Stimulated activated CD4-positive, alpha-beta T cell treated with anti-CD3 and anti-CD28 coated beads, Interleukin-15, amount 100 ng/mL, for 24 hours (primary cell): ENCODE measurements at regions not wholly inside any gene's neighbourhood (a gene's known extent, or its start where the extent isn't known, plus 50 kb on each side); places are given as distances from the start of the nearest gene placed in this dataset.

Source experiments
- DNase-seq: peaks from one replicate; pipeline ENCODE4 v3.0.0-alpha.2; 2020

DNA sequence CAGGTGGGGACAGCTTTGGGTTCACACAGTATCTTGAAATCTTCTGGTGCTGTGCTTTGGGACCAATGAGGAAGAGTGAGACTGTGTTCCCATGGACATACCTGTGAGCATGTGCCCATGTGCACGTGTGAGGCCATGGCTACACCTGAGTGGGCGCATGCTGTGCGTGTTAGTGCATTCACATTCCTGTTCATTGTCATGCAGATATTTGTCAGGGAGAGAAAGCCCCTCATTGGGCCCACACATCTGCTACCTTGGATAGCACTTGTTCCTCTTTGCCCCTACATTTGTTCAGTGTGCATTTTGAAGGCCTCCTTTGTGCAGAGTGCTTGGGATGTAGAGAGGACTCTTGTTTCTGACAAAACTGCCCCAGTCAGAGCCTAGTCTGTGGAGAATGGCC lies 154.3 kb upstream of the E2F8 start:
- DNase-seq = no peak

DNA sequence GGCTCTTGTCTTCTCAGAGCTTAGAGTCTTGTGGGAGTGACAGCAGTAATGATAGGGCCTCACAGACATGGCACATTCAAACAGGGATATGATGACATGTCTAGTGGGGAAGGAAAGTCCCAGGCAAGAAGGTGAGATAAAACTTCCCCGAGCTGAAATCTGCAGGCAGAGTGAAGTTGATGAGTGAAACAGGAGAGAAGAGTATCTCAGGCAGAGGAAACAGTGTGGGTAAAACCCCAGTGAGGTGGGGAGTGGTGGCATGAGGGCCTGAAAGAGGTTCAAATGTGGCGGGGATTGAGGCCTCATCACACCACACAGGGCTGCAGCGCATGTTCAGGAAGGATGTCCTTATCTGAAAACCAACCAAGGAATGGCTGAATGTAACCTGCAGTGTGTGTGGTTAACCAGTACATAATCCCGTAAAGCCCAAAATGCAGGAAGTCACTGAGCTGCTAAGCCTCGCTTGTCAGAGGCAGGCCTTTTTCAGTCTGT lies 153.8 kb upstream of the E2F8 start:
- DNase-seq = no peak

DNA sequence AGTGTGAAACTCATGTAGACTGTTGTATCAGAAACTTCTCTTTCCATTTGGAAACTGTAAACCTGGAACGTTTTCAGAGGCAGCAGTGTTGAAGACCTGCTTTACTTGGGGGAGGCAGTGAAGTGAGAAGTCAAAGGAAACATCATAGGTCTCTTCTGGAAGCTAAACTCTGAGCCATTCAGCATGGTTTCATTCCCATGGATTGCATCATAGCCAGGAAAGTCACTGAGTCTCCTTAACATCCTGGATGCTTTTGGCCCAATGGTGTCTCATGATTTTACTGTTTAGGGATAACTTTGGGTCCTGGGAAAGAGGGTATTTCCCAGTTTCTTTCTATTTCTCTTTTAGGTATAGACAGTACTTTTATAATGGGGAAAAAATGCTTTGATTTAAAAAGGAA lies 153.2 kb upstream of the E2F8 start:
- DNase-seq = no peak

DNA sequence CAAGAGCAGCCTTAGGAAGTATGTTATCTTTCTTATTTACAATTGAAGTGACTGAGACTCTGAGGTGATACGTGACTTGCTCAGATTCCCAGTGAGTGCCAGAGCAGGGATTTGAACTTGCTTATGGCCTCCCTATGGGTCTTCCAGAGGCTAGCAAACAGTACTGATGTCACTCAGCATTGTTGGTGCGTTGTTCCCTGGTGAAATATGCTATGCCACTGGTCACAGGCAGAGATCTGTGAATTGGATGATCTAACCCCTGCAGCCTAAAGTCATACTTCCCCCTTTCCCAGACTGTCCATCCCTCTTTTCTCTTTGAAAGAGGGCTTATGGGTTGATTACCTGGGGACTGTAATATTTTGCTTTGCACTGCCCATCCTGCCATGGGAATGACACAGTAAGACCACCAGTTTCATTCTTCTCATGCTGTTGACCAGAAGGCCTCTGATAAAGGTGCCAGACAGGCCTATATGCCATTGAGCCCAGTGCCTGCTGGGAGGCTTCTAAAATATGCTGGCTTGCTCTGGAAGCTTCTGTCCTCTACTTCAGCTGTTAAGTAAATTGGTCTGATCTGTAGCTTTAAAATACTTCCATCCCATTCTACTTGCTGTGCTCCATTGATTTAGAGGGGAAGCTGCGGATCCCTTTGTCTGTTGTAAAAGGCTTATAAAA lies 152.2 kb upstream of the E2F8 start:
- DNase-seq = no peak

DNA sequence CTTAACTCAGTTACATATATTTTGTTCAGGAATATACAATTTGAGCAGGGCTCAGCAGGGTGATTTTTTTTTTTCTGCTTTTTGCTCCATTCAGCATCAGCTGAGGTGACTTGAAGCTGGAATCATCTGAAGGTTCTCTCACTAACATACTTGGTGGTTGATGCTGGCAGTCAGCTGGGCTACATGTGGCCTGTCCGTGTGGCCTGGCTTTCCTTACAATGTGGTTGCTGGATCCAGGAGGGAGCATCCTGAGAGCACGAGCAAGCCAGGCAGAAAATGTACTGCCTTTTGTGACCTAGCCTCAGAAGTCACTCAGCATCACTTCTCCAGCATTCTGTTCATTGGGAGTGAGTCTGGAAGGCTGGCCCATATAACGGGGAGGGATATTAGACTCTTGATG lies 151.6 kb upstream of the E2F8 start:
- DNase-seq = no peak

DNA sequence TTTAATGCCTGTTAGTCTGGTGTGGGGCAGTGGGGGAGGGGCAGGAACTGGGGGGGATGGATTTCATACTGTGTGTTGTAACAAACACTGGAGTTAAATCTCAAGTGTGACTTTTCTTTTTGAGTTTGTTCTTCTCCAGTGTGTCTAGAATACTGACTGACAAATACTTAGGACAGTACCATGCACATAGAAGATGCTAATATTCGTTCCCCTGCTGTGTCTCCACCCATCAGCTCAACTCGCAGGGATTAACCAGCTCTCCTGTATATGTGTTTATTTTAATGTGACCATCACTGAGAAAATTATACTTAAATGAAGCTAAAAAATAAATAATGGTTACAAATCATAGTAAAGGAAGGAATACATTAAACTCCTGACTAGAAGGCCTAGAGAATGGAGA lies 150.9 kb upstream of the E2F8 start:
- DNase-seq = no peak

DNA sequence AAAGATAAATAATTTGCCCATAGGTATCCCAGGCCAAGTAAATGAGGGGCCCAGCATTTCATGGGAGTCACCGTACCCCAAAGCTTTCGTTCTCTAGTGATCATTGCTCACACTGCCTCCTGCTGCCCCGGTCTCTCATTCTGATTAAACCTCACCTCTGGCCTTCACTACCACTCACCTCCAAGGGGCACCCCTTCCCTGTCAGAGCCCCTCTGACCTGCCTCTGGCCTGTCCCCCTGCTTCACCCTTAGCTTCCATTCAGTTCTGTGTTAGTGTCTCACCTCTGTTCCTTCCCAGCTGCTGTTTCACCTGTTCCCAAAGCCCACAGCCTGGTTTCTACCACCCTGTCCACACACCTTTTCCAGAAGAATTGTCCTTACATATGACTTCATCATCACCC lies 150.3 kb upstream of the E2F8 start:
- no peak for DNase-seq

DNA sequence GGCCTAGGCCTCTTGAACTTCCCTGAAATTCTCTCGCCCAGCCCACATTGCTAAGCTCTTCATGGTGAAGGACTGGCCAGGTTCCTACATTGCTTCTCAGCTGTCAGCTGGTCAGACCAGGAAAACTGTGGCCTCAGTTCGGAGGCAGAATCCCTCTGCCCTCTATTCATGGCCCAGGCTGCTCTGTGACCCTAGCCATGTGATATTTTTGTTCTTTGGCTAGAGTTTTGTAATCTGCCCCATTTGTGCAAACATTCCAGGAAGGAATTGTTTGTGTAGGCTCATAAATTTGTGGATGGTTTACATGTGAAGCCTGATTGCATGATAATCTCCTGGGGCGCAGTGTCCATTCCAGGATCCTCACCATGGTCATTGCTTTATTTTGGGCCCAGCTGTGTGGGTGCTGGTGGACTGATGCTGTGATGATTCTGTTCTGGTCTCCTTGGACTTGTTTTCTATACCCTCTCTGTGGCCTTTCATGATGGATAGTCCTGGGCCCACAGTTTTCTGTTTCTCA lies 149.1 kb upstream of the E2F8 start:
- DNase-seq = no peak

DNA sequence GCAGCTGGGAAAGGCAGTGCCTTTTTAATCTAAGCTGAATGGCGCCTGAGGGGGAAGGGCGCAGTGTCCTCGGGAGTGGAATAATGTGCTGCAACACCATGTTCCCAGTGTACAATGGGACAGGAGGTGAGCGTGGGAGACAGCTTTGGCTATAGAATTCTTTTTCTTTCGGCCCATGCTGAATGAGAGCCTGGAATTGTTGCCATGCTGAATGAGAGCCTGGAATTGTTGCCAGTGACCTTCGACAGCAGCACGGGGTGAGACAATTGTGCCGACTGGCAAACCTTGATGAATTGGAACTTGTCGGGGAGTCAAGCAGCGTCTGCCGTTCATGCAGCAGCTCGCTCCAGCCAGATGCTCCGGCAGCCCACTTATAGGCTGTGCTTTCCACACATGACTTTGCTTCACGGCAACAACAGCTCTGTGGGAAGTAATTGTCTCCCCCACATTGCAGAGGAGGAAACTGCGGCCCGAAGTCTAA lies 141.4 kb upstream of the E2F8 start:
- no peak for DNase-seq

DNA sequence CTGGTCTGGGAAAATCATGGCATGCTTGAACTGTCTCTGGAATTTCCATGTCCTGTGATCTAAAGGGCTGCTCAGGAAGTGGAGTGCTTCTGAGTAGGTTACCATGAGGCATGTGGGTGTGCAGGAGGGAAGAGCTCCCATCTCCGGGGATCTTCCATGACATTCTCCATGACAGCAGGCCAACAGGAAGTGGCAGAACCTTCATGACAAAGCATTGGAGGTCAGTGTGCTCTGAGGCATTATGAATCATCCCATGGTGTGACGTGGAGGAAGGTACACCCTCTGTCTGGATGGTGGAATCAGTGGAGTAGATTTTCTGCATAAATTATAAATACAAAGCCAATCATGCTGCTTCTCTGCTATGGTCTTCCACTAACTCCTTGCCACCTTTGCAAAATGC lies 139.6 kb upstream of the E2F8 start:
- DNase-seq = no peak

DNA sequence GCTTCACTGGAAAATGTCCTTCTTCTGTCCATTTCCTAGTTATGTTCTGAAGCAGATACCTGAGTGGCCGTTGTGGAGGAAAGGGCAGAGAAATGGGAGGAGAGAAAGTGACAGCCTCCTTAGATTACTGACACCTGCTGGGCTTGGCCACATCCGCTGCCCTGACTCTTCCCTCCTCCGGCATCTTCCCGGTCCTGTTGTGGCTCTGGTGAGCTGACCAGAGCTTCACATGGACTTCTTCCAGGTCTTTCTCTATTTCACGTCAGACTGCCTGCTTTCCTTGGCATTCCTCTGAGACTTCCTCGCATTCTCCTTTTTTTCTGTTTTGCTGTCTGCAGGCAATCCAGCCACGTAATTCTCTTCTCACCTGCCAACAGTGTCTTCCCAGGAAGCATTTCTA lies 138.7 kb upstream of the E2F8 start:
- no peak for DNase-seq

DNA sequence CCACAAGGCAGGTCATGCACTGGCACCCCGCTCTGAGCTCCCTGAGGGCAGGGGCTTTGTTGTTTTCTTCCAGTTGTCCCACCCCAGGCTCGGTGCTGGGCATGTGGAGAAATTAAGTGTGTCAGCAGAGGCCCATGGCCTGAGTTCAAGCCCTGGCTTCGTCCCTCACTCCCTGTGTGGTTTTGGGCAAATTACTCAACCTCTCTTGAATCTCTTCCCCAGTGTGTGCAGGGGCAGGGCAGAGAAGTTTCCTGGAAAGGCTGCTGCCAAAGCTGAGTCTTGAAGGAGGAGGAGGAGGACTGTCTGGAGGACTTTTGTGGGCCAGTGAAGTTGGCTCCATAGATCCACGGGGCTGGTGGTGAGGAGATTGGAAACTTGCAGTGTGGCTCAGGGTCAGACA lies 138.1 kb upstream of the E2F8 start:
- no peak for DNase-seq

DNA sequence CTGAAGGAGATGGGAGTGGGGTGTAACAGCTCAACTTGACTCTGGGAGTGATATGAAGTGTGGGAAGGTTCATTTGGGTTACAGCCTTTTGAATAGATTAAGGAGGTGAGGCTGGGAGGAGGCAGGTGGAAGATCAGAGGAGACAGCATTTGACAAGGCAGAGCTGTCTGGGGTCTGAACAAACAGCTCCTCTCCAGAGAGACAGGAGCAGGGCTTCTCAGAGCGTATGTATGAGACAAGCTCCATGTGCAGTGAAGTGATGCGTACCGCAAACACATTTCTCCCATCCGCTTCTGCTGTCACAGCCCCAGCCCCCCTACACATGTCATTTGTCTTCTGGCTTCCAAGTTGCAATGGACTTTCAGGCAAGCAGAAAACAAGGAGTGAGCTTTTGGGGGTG lies 137.1 kb upstream of the E2F8 start:
- no peak for DNase-seq

DNA sequence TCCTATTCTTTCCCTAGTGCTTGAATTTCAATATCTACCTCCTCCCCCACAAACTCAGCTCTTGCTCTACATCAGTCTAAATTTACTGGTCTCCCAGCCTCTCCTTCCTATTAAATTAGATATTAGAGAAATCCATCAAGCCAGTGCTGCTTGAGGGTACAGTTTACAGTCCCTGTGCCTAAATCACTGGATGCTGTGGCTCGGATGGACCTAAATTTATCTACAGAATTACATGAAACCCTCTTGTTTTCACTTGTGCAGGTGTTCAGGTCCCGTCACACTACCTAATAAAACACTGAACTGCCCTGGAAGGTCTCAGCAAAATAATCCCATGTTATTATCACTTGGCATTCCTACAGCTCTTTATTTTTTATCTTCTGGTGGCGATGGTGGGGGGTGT lies 134.7 kb upstream of the E2F8 start:
- no peak for DNase-seq

DNA sequence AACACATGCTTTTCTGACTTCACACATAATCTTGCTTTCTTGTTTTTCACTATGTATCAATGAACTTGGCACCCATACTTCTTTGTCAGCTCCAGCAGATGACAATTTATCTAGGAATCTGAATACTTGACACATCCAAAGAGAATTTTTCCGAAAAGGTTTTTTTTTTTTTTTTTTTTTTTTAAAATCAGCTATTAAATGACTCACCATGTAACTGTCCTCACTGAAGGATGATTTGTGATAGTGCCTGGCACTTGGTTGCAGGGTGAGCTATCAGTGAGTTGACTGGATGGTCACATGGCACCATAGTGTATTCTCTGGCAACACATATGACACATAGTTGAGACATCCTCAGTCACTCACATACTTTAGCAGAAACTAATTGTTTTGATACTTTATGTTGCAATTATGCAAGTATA lies 133.4 kb upstream of the E2F8 start:
- no peak for DNase-seq

DNA sequence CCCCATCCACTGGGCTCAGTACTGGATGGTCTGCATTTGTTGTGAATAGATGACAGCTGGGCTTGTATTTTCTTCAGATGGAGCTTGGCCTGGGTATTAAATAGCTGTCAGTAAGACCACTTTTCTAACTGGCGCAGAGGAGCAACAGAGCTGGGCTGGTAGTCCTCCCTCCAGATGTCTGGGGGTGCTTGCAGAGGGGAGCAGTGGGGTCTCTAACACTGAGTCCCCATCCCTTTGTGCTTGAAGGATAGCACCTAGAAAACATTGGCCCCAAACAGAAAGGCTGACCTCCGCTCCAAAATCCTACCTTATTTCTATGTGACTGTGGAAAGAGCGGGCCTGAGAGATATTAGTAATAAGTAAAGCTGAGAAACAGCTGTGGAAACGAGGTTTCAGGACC lies 131.6 kb upstream of the E2F8 start:
- DNase-seq = no peak

DNA sequence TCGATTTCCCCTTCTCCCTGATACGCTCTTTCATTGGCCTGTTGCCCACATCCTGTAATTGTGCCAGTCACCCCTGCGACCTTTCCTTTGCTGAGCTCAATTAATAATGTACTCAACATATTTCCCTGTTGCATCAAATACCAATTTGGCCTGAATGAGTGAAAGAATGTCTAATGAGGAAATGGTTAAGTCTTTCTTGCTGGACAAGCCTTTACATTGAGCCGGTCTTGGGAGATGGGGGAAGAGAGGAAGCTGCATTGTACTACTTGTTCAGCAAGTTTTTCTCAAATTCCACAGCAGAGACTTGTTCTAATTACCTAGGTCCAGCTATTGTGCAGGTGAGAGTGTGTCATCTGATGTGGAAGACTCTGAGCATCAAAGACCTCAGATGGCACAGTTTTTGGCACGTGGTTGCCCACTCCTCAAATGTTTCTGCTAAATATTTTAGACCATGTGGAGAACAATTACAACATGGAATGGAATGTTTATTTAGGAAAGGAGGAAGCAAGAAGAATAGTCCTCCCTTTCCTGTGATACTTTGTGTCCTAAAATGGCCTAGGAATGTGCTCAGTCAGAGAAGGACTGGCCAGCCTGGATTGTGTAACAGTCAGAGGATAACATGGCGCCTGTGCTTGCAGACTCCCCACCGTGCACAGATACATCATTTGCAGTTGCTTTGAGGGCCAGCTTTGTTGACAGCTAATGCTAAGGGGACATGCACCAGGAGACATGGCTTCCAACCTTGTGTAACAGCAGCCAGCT lies 129.5 kb upstream of the E2F8 start:
- DNase-seq = no peak

DNA sequence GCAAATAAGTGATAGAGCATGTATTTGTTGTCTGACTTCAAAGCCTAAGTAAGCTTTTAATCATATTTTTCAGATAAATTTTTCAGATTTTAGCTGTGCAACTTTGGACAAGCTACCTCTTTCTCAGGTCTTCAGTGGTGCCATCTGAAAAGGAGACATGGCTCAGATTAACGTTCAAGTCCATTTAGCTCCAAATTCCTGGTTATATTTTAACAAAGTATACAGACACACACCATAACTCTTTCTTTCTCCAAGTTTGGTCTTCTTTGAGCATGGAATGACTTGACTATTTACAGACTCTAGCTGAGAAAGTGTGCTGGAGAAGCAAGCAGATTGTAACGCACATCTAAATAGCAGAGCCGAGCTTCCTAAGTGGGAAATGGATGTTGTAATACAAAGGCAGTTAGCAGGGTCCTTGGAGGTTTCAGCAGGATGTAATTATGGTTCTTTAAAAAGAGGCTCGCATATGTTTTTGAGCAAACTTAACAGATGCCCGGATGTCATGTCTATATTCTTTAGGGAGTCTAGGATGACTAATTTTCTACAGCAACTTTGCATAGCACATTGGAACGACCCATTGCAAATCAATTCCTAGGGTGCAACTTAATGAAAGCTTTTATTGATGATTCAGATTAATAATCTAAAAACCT lies 128.1 kb upstream of the E2F8 start:
- DNase-seq = no peak

DNA sequence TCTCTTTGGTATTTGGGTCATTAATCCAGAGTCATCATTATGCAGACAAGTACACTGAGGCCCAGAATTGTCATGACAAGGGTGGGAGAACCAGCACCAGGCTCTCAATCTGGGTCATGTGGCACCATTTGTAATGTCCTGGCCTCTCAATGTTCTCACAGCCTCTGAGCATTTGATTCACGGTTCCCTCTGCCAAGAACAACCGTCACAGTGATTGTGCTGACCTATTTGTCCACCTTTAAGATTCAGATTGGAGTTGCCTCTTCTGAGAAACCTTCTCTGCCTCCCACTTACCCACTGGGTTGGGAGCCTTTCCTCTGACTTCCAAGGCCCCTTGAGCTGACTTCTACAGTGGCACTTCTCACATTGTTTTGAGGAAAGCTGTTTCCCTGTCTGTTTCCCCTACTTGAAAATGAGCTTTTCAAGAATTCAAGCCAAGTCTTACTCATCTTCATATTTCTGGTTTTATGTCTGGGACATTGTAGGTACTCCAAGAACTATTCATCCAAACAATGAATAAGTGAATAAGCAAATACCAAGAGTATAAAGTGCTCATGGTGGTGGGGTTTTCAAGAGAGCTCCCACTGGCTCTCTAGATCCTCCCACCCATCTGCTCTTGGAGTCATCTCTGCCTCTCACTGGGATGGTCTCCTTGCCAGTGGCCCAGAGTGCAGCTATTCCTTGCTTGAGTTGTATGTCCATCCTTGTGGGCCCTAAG lies 126.4 kb upstream of the E2F8 start:
- no peak for DNase-seq

DNA sequence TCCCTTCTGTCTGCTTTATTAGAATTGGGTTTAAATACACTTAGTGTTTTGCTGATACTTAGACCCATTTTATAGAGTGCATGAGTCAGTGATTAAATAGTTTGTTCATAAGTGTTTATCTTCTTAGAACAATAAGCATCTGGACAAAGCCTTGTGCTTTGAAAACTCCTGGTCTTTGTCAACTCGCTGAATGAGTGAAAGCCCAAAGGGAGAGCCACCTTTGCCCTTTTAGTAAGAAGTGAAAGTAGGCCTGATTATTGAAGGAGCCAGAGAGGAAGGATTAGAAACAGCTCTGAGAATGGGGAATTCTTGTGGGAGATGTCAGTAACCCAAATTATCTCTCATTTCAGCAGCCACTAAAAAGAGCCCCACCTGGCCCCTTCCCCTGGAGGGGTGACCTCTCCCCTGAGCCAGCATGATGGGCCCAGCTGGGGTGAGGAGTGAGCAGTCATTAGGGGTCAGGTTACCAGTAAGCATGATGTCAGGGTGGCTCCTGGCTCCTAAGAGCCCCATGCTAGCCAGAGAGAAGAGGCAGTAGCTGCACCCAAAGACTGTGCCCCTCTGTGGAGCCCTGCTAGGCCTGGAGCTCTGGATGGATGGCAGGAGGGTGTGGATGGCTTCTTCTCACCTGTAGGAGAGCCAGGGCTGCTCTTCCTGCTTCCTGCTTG lies 125.1 kb upstream of the E2F8 start:
- no peak for DNase-seq

DNA sequence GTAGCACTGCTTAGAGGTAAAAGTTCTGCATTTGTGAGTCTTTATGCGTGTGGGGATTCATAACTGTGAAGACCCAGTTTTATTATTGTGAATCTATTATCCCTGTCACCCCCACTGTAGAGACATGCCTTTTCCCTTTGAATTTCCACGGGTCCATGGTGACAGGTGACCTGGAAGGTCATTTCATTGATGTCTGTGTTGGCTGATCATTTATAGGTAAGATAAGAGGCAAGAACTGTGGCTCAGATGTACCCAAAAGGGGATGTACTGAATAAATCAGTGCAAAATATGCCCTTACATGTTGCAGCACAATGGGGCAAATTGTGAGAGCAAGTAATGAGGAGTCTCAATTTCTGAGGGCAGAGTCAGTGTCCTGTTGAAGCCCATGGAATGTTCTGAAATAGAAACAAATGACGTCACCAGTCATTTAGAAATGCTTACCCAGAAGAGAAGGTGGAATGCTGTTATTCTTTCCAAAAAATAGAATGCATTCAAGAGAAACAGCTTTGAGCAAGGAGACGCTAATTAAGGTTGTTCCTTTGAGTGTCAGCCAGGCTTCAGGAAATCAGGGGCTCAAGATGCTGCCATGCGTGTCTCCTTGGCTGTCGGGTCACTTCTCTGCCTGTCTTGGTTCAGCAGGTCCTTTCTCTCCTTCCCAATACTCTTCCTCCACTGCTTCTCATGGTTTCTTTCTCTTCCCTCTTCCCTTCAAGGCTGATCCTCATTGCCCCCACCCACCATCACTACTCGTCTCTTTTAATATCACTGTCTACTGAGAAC lies 118.7 kb upstream of the E2F8 start:
- no peak for DNase-seq

DNA sequence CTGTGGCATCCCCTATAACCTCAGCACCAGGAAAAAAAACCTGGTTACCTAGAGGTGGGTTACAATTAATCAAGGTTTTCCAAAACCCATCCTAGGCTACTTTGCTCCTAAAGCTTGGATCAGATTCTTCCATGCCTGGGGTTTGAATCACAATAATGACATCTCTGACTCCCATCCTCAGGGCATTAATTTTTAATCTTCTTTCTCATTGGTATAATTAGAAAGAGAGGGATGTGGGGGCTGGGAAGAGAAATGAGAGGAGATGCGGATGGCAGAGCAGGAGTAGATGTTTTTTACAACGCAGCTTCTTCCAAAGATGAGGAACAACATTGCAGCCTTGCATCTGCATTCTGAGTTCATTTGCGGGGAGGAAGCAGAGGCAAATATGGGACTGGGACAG lies 117.2 kb upstream of the E2F8 start:
- DNase-seq = no peak
